Body of pancreas (tissue), 4 donors: ENCODE measurements at regions not wholly inside any gene's neighbourhood (a gene's known extent, or its start where the extent isn't known, plus 50 kb on each side); places are given as distances from the start of the nearest gene placed in this dataset. TPM values are rescaled to one million over a fixed set of nuclear protein-coding genes. Genes with fewer than 3 reads are reported as not detected.
"Not testable (repeated sequence)": the region's sequence is repeated elsewhere in the genome, so short reads cannot be mapped to it uniquely, and the experiment has no call there.

Source experiments
- ATAC-seq: fragments of 150-250 bp; one replicate; pipeline ENCODE4 v1.9.1; 2016
- DNase-seq, 4 donors: peaks; one replicate each; pipeline ENCODE4 v3.0.0-alpha.2; 2019
- H3K27ac ChIP-seq, 4 donors: fragments of 200-600 bp; sonication (generic); 1 replicate in 3 of 4; 2 replicates in 1 of 4; pipeline versions ENCODE4 v1.5.1 to v1.6.1; 2016 to 2019; ENCODE audit warnings: mild to moderate bottlenecking in 1 of 4, mixed read lengths in 1 of 4, moderate library complexity in 1 of 4
- H3K27me3 ChIP-seq, 2 donors: fragments of 200-600 bp; sonication (generic); one replicate each; pipeline ENCODE4 v1.6.0; 2016; ENCODE audit warnings: mild to moderate bottlenecking in 1 of 2
- H3K36me3 ChIP-seq, 2 donors: fragments of 200-600 bp; sonication (generic); replicated peaks in 1 of 2; 2 replicates each; pipeline ENCODE4 v1.5.1; 2016; ENCODE audit warnings: low read depth in 2 of 2; ENCODE audit not compliant: insufficient read depth in 1 of 2
- H3K4me1 ChIP-seq: fragments of 200-600 bp; sonication (generic); one replicate; pipeline ENCODE4 v1.6.0; 2016
- H3K4me3 ChIP-seq, 2 donors: fragments of 200-600 bp; sonication (generic); 1 replicate in 1 of 2; 2 replicates in 1 of 2; pipeline ENCODE4 v1.5.1; 2016 to 2019
- H3K9me3 ChIP-seq, 3 donors: fragments of 200-600 bp; sonication (generic); 1 replicate in 2 of 3; 2 replicates in 1 of 3; pipeline ENCODE4 v1.5.1; 2016
- POLR2A ChIP-seq, 3 donors: fragments of 450-650 bp; IDR thresholded peaks; one replicate each; pipeline ENCODE4 v1.6.1; 2016; ENCODE audit warnings: antibody characterized with exemption in 3 of 3, mild to moderate bottlenecking in 2 of 3
- WGBS, 2 donors: methylation state at CpG; one replicate each; pipeline ENCODE4 v1.1.5; 2017; 5-methylcytosine and 5-hydroxymethylcytosine counted together
- intact Hi-C: fragments of 100-400 bp; cut with DNase I; formaldehyde crosslinking; loops from one replicate; pipeline ENCODE4 v1.15.1; 2023
- small RNA-seq: library from RNA; depleted of rRNA; stranded (forward); fragments of <200 nt; gene quantifications from one replicate; pipeline ENCODE3, GENCODE V24; 2016
- TF ChIP-seq, protein P1 (sequence below), 7 experiments: fragments of 450-650 bp in 4 of 7; fragments of 200-600 bp in 3 of 7; sonication (generic) in 3 of 7; IDR thresholded peaks; one replicate each; pipeline ENCODE4 v1.5.1; 2016 to 2019; ENCODE audit warnings: antibody characterized with exemption in 7 of 7

- H3K27me3 ChIP-seq: no peaks in the 10 kb centered on the region
- intact Hi-C loops: no loop called here
These were observed 66.3 kb upstream of the HOXC13 start for GRCh38 chr12:53872367-53872766.

DNA sequence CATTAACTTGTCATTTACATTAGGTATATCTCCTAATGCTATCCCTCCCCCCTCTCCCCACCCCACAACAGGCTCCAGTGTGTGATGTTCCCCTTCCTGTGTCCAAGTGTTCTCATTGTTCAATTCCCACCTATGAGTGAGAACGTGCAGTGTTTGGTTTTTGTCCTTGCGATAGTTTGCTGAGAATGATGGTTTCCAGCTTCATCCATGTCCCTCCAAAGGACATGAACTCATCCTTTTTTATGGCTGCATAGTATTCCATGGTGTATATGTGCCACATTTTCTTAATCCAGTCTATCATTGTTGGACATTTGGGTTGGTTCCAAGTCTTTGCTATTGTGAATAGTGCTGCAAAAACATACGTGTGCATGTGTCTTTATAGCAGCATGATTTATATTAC is 60.7 kb upstream of the HOXC13 start:
- H3K4me3 ChIP-seq, H3K27me3 ChIP-seq, intact Hi-C loops, H3K4me1 ChIP-seq, ATAC-seq, H3K9me3 ChIP-seq, H3K27ac ChIP-seq, DNase-seq, H3K36me3 ChIP-seq: not testable (repeated sequence)
- 71 to 72% methylated on average over 3 of the region's 3 CpGs for WGBS, 2 donors

More at GRCh38 chr12:53872367-53872766, 66.3 kb upstream of the HOXC13 start:
- Histone ChIP-seq H3K9me3 (no peaks in the 10 kb centered on the region), H3K4me3 (no peak overlapping the region), H3K36me3 (no peaks in the 10 kb centered on the region), H3K27ac (no peak overlapping the region), H3K4me1 (no peaks in the 10 kb centered on the region)
- ATAC-seq (no peak), DNase-seq (no peak)
- no peak for TF ChIP-seq POLR2A (IDR thresholded peaks at IDR 0.05)
- TF ChIP-seq, protein P1, sequence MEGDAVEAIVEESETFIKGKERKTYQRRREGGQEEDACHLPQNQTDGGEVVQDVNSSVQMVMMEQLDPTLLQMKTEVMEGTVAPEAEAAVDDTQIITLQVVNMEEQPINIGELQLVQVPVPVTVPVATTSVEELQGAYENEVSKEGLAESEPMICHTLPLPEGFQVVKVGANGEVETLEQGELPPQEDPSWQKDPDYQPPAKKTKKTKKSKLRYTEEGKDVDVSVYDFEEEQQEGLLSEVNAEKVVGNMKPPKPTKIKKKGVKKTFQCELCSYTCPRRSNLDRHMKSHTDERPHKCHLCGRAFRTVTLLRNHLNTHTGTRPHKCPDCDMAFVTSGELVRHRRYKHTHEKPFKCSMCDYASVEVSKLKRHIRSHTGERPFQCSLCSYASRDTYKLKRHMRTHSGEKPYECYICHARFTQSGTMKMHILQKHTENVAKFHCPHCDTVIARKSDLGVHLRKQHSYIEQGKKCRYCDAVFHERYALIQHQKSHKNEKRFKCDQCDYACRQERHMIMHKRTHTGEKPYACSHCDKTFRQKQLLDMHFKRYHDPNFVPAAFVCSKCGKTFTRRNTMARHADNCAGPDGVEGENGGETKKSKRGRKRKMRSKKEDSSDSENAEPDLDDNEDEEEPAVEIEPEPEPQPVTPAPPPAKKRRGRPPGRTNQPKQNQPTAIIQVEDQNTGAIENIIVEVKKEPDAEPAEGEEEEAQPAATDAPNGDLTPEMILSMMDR (IDR thresholded peaks at IDR 0.05): no peak
- WGBS, 2 donors: 41 to 51% methylated on average over 2 of the region's 2 CpGs

- Histone ChIP-seq H3K27me3 (no peaks in the 10 kb centered on the region), H3K4me3 (no peak overlapping the region), H3K9me3 (no peaks in the 10 kb centered on the region), H3K36me3 (no peaks in the 10 kb centered on the region), H3K27ac (no peak overlapping the region), H3K4me1 (no peaks in the 10 kb centered on the region)
- DNase-seq (no peak), ATAC-seq (no peak)
- intact Hi-C loops: no loop called here
- 40 to 51% methylated on average over 3 of the region's 3 CpGs for WGBS, 2 donors
- TF ChIP-seq, protein P1 (IDR thresholded peaks at IDR 0.05): no peak
- no peak for TF ChIP-seq POLR2A (IDR thresholded peaks at IDR 0.05)
These were observed 51.6 kb upstream of the HOXC13 start for GRCh38 chr12:53887006-53887405.

- TF ChIP-seq POLR2A (IDR thresholded peaks at IDR 0.05): no peak
- 63 to 75% methylated on average over 2 of the region's 2 CpGs for WGBS, 2 donors
- H3K9me3 ChIP-seq: no peaks in the 10 kb centered on the region
- H3K36me3 ChIP-seq: no peaks in the 10 kb centered on the region
- no peaks in the 10 kb centered on the region for H3K27me3 ChIP-seq
- ATAC-seq: no peak
- no peak for DNase-seq
- H3K4me1 ChIP-seq: no peaks in the 10 kb centered on the region
- intact Hi-C loops: no loop called here
- H3K27ac ChIP-seq: no peak overlapping the region
- no peak overlapping the region for H3K4me3 ChIP-seq
These were observed 50.8 kb upstream of the HOXC13 start for GRCh38 chr12:53887881-53888280.

Small RNA genes in the stretch of these regions (small RNA-seq; reads per million reads assigned to genes)
- gene RN7SKP289: not detected
